GM20431 (cell line): ENCODE measurements at regions not wholly inside any gene's neighbourhood (a gene's known extent, or its start where the extent isn't known, plus 50 kb on each side); places are given as distances from the start of the nearest gene placed in this dataset.

Experiments used
- in situ Hi-C: fragments of 300-500 bp; cut with MseI, MboI; formaldehyde crosslinking; loops from one replicate; pipeline ENCODE4 v1.15.0; 2020; ENCODE audit warnings: low sequenced_read_pairs; ENCODE audit not compliant: unreplicated experiment

DNA sequence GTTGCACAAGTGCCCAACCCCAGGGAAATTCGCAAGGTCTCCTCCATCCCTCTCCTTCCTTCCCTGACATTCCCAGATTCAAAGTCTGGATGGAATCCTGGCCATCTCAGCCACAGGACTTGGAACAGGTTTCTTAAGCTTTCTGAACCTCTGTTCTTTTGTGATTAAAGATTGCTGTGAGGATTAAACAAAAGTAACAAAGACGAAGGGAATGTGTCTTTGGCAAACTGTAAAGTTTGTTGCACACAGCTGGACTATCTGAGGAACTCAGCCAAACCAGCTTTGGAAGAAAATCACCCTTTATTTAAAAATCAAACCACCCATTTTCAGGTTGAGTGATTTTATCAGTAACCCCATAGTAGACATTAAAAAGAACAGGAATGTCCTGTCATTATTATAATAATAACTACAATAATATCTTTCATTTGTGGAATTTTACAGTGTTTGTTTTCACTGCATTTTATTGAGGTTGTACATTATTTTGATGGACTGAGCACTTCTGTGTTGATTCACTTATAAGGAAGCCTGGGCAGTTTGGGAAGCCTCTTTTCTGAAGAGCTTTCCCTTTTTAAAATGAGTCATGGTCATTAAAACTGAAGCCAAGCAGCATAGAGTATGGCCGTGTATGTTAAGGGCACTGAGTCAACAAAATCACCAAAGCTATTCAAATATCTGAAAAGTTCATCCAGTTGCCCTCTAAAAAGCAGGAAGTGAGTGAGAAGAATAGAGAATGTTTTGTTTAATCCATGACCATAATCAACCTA is 310.2 kb downstream of the AGTPBP1 start:
- in situ Hi-C loops: loop anchor here (25.0 kb wide), 1 partner anchor 1019 kb away; no protein-coding TSS in a partner anchor

DNA sequence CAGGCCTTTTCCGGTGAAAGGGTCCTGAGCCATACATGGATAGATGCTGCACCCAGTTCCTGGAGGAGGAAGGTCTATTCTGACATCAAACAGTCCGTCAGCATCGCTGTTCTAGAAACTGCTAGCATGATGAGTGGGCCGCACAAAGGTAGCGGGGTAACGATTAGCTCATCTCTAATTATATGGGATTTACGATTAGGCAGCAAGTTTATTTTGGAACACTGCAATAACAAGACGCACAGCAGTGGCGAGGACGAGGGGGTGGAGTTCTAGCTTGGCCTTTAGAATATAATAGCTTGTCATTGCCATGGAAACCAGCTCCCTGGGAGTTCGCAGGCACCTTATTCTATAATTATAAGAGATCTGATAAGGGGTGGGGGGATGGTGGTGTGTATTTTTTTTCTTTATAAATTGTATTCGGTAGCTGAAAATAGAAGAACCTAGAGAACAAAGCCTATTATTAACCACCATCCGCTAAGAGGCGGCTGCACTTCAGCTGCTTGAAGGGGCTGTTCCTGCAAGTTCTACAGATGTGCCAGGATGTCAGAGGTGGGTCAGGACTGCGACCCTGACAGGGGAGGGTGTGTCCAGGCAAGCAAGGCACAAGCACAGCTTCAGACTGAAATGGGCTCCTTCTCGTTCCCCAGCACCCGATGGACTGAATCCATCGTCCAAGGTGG is 311.0 kb downstream of the AGTPBP1 start:
- in situ Hi-C loops: loop anchor here (25.0 kb wide), 1 partner anchor 1018 kb away; no protein-coding TSS in a partner anchor

DNA sequence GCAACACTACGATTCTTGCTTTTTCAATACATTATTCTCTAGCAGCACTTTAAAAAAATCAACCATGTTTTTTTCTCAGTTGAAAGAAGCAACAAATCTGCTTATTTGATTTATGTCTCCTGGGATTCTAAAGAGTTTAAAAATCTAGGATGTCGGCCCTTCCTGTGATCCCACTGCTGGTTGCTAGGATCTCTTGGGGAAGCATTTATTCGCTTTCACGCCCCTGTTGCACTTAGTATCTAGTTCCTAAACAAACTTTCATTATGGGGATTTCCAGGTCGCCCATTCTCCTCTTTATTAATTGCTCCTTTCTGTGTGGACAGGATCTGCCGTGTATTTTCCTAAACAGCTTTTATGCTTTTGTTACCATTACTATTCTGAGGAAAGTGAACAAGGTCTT is 313.5 kb downstream of the AGTPBP1 start:
- in situ Hi-C loops: loop anchor here (25.0 kb wide), 1 partner anchor 1016 kb away; no protein-coding TSS in a partner anchor

DNA sequence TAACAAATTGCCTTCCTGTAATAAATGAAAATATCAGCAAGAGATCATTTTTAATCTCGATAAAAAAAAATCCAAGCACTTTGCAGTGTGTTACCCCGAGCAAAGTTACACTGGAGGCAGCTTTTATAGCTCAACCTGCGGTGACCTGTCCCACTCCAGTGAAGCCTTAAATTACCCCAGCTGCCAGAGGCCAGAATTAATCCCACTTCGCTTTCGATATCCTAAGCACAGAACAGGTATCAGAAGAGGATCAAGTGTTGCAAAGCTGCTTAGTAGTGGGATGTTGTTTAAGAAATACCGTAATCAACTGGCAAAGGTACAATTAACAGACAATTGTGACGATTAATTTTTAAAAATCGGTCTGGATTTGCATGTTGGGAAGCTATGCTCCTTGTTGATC is 314.0 kb downstream of the AGTPBP1 start:
- in situ Hi-C loops: loop anchor here (25.0 kb wide), 1 partner anchor 1015 kb away; no protein-coding TSS in a partner anchor

DNA sequence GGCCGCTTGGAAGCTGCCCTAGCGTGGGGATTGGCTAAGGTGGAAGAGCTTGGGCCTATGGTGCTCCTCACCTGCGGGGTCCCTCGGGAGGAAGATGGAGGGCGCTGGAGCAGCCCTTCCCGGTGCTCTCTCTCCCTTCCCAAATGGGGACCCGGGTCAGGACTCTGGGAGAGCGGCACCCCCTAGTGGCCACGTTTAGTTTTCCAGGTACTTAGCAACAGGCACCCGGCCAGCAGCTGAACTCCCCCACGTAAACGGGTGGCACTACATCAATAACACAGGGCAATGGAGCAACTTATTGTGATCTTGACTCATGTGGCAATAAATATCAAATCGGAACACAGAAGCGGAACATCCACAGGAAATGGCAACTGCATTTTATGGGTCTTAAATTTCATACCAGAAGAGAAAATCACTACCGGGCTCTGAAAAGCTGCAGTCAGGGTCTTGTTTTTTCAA is 316.6 kb downstream of the AGTPBP1 start:
- in situ Hi-C loops: loop anchor here (25.0 kb wide), 1 partner anchor 1013 kb away; no protein-coding TSS in a partner anchor

DNA sequence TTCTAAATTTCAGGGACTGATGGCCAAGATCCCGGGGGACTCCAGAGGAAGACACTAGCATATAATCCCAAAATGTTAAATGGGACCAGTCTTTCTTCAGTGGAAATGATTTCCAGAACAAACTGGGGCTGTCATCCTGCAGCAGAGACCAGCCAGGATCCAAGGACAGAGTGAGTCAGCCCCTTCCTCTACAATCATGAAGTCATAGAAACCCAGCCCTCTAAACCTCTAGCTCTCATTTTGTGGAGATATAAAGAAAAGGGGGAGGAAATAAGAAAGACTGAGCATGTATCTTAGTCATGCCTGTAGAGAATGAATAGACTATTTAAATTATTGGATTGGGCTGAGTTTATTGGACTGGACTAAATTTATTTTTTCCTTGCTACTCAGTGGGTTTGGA is 318.3 kb downstream of the AGTPBP1 start:
- in situ Hi-C loops: no loop called here

DNA sequence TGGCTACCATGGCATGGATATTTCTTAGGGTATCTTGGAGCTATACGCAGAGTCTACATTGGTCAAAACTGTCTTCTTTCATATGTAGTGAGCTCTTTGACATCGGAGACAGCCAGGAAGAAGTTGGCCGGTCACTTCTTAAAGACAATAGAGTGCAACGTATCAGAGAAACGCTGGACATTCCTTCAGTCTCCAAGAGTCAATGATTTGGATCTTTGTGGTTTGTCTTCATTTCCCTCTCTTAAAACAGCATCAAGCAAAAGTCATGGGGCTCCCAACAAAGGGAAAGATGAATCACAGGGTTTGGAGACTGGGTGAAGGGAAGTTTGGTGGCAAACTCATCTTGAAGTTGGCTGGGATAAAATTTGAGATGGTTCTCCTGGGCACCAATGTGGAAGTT is 320.1 kb downstream of the AGTPBP1 start:
- in situ Hi-C loops: no loop called here

DNA sequence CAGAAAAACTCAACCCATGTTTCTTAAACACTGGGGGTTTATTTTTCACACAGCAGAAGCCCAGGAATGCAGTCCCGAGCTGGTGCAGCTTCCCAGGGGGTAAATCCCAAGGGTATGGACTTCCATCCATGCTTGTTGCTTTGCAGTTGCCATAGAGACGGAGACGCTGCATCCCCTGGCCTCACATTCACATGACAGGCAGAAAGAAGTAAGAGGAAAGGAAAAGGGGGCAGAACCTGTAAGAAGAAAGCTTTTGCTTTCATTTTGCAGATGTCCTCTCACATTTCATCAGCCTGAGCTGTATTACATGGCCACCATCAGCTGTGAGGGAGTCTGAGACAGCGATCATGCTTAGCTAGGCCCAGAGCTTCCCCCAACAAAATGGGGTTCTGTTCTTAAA is 321.0 kb downstream of the AGTPBP1 start:
- in situ Hi-C loops: no loop called here

DNA sequence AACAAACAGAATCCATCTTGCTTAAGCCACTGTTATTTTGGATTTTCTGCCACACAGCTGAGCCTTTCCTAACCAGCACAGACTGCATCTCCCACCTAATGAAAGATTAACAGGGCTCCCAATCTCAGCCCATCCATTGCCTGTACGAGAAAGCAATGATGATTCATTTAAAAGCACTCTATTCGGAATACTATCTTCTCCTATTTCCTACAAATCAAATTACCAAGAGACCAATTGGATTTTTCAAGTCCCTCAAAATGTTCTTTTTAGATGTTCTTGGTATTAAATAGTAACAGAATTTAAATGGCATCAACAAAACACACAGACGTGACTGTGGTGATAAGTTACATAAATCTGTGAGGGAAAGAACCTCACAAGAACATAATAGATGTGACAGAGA is 324.1 kb downstream of the AGTPBP1 start:
- in situ Hi-C loops: no loop called here

DNA sequence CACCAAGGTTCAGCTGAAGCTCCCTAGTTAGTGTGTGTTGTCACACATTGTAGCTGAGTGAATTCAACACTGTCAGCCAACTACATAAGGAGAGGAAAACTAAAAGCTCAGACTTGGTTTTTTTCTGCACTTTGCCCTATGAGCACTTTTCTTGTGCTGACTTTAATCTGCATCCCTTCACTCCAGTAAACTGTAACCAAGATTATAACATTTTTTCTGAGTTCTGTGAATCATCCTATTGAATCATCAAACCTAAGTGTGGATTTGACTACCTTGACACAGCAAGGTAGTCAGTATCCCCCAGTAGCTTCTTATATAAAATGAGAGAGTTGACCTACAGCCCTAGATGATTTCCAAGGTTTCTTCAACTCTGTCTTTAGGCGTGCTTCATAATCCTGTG is 325.0 kb downstream of the AGTPBP1 start:
- in situ Hi-C loops: no loop called here

DNA sequence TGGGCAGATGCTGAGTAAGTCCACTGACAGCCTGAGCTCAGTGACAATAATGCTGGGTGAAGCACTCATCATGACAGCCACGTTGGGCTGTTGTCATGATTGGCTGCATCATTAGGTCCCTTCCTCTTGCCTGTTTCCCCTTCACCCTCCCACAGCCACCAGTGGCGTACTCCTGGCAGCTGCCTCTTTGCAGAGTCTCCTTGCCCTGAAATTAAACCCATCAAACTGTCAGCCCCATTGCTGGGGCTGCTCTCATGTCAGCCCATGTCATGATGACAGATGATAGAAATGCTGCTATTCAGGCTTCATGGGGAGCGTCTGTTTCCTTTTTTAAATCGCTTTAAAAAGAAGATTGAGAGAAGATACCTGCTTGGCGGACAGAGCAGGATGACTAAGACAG is 327.4 kb downstream of the AGTPBP1 start:
- in situ Hi-C loops: no loop called here

DNA sequence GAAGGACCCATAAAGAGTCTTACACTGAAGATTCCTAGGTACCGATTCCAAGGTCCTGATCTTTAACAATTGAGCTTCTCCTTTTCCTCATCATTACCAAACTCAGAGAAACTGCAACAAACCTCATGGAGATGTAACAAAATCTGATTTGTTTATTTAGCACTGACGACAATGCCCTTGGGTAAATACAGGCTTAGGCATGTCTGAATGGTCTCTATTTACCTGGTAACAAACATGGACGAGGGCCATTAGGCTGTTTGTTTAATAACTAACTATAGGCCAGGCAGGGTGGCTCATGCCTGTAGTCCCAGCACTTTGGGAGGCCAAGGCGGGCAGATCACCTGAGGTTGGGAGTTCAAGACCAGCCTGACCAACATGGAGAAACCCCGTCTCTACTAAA is 333.3 kb downstream of the AGTPBP1 start:
- in situ Hi-C loops: no loop called here

DNA sequence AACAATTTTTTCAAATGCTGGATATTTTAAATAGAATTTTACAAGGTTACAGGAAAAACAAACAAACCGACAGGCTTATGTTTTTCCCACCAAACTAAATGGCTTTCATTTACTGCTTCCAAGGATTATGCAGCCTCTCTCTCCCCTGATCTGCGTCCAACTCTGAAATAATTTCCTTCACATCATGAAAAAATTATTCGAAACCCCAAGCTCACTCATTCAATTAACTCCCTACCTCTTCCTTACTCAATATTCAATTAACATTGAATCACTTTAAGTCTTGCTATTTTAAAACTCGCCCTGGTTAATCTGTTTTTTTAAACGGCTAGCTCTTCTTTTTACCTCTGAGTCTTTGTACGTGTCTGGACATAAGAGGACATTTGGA is 336.2 kb downstream of the AGTPBP1 start:
- in situ Hi-C loops: no loop called here

DNA sequence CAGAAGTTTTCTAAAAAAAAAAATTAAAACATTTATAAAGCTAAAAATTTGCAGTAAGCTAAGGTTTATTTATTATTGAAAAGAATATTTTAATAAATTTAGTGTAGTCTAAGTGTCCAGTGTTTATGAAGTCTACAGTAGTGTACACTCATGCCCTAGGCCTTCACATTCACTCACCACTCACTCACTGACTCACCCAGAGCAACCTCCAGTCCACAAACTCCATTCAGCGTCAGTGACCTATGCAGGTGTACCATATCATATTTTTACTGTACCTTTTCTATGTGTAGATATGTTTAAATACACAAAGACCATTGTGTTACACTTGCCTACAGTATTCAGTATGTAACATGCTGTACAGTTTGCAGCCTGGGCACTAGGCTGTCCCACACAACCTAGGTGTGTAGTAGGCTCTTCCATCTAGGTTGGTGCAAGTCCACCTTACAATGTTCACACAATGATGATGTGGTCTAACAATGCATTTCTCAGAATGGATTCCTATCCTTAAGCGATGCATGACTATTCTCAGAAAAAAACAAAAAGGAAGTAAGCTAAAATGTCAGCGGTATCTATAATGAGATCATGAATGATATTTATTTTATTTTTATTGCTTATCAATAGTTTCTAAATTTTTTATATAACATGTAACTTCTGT is 336.7 kb downstream of the AGTPBP1 start:
- in situ Hi-C loops: no loop called here

DNA sequence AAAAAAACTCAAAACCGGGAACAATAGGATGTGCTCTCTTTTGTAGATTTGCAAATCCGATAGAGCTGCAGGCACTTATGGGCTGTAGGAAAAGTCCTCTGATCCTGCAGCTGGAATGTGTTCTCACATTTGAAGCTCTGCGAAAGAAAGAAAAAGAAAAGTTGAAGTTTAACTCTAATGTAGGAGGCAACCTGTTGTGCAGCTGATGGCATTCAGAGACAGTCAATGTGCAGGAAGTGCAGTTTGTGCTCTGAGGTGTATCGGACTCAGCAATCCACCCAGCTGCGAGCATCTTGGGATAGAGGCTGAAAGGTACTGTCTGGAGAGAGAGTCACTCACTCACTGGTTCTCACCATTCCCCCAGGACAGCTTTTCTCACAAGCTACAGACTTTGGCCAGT is 339.2 kb downstream of the AGTPBP1 start:
- in situ Hi-C loops: no loop called here

DNA sequence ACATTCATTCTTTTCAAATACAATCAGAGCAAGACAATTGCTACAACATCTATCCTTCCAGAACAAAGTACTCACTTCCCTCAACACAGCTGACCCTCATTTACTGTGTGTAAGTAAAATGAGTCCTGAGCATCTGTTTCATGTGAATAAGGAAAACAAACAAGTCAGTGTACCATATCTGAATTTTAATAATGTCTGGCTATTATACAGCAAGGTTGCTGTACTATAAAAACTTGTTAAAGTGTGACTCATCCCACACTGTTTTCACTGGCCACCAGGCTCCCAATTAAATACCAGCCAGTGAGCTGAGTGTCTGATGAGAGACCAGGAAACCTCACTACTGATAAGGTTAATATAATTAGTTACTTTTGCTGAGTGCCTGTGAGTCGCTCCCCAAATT is 339.8 kb downstream of the AGTPBP1 start:
- in situ Hi-C loops: no loop called here

DNA sequence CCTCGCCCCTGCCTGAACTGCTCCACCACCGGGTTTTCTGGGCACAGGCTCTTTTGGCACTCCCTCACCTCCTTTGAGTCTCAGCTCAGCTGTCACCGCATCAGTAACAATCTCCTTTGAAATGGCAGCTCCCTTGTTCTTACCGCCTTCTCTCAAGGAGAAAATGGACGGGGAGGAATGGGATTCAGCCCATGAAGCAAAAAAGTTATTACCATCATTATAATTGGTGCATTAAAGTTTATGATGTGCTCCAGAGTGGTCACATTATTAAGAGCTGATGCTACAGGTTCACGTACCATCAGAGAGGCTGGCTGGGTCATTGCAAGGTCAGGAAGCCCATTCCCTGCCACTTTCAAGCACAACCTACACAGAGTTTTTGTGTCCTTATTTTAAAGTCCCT is 344.7 kb downstream of the AGTPBP1 start:
- in situ Hi-C loops: no loop called here

DNA sequence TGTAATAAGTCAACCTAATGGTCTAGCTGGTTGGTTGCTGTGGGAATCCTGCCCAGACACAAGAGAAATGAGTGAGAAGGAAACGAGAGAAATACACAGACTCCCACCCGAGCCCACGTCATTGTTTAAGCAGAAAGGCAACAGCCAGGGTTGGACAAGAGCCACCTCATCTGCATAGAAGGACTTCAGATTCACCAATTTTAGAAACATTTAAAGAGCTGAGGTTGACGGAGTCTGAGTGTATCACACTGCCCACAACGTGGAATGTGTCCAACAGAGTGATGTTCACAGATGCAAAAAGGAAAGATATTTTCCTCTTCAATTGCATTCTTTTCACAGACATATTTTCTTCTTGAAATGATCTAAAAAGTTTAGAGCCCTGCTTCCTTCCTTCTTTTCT is 349.5 kb downstream of the AGTPBP1 start:
- in situ Hi-C loops: no loop called here

DNA sequence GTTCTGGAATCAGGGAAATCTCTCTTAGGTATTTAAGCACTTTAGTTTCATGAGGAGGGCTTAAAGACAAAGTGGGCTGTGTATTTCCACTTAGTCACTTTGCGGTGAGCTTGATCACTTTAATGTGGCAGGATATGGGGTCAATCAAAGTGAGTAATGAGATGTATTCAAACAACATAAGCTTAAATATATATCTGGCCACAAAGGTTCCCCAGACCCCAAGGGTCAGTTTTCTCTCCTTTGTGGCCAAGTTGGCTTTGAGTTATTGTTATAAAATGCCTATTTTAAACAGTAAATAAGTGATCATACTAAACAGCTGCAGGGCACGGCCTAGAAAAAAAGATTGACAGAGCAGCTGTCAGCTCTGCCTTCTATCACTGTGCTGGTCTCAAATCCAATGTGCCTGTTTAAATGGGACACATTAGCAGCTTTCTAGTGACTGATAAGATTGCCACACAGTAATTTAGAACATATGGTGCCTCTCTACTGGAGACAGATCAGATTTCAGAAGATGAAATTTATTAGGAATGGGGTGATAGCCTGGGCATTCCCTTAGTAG is 363.9 kb downstream of the AGTPBP1 start:
- in situ Hi-C loops: no loop called here

DNA sequence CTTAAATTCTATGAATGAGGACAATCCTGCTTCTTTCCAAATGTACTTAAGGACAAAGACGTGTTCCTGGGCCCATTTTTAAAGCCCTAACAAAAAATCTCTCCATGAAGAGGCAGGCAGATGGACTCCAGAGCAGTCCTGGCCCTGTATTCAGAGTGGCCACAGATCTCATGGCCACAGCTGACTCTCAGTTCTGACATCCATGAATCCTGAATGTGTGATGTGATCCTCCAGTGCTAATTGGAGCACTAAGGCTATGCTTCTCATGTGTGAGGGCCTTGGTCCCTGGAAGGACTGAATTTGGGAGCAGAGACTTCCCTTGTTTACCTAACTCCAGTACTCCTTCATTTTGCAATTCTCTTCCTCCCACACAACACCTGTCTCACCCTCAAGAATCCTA is 373.0 kb downstream of the AGTPBP1 start:
- in situ Hi-C loops: no loop called here

DNA sequence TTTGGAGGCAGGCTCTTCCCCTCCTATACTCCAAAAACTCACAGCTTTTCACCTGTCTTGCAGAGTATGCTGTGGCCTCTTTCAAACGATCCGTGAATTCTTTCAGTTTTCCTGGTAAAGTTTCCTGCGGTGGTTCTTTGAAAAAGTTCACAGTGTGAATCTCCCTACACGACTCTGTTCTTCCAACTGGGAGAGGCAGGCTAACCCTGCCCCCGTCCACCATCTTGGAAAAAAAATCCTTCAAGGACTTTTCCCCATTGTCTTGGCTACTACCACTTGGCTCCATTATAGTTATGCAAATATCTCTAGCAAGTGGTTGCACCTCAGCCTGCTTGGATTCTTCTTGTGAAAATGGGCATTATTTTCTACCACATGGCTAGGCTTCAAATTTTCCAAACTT is 382.6 kb downstream of the AGTPBP1 start:
- in situ Hi-C loops: no loop called here
